Neural cell (in vitro differentiated cells): ENCODE measurements at regions not wholly inside any gene's neighbourhood (a gene's known extent, or its start where the extent isn't known, plus 50 kb on each side); places are given as distances from the start of the nearest gene placed in this dataset.

ENCODE experiments used
- CTCF ChIP-seq: fragments of 450-650 bp; IDR thresholded peaks from 2 replicates; pipeline ENCODE4 v1.5.1; 2014; ENCODE audit warnings: antibody characterized with exemption, mild to moderate bottlenecking, moderate library complexity; ENCODE audit not compliant: poor library complexity, severe bottlenecking
- EP300 ChIP-seq: fragments of 450-650 bp; conservative IDR thresholded peaks from 2 replicates; pipeline ENCODE4 v1.6.1; 2014; ENCODE audit warnings: antibody characterized with exemption, mild to moderate bottlenecking, moderate library complexity; ENCODE audit not compliant: poor library complexity, severe bottlenecking
- EZH2 ChIP-seq: fragments of 200-600, 300-800 bp; shearing (Covaris generic), sonication (generic); IDR thresholded peaks from 2 replicates; pipeline ENCODE4 v1.6.1; 2014; ENCODE audit warnings: antibody characterized with exemption, low read length, borderline replicate concordance, mild to moderate bottlenecking; ENCODE audit not compliant: insufficient read depth, poor library complexity, severe bottlenecking
- POLR2AphosphoS5 ChIP-seq: IDR thresholded peaks from 2 replicates; pipeline ENCODE4 v1.6.1; 2012
- RAD21 ChIP-seq: fragments of 450-650 bp; conservative IDR thresholded peaks from 2 replicates; pipeline ENCODE4 v1.6.1; 2014; ENCODE audit warnings: antibody characterized with exemption, mild to moderate bottlenecking, moderate library complexity
- TAF1 ChIP-seq: IDR thresholded peaks from 2 replicates; pipeline ENCODE4 v1.6.1; 2012; ENCODE audit warnings: low read depth
- TF ChIP-seq, protein P1 (sequence below): IDR thresholded peaks from 2 replicates; pipeline ENCODE4 v1.6.1; 2012; ENCODE audit warnings: borderline replicate concordance

- TF ChIP-seq CTCF (no peak), POLR2AphosphoS5 (no peak), EP300 (no peak), EZH2 (no peak), RAD21 (no peak), TAF1 (no peak)
- TF ChIP-seq, protein P1, sequence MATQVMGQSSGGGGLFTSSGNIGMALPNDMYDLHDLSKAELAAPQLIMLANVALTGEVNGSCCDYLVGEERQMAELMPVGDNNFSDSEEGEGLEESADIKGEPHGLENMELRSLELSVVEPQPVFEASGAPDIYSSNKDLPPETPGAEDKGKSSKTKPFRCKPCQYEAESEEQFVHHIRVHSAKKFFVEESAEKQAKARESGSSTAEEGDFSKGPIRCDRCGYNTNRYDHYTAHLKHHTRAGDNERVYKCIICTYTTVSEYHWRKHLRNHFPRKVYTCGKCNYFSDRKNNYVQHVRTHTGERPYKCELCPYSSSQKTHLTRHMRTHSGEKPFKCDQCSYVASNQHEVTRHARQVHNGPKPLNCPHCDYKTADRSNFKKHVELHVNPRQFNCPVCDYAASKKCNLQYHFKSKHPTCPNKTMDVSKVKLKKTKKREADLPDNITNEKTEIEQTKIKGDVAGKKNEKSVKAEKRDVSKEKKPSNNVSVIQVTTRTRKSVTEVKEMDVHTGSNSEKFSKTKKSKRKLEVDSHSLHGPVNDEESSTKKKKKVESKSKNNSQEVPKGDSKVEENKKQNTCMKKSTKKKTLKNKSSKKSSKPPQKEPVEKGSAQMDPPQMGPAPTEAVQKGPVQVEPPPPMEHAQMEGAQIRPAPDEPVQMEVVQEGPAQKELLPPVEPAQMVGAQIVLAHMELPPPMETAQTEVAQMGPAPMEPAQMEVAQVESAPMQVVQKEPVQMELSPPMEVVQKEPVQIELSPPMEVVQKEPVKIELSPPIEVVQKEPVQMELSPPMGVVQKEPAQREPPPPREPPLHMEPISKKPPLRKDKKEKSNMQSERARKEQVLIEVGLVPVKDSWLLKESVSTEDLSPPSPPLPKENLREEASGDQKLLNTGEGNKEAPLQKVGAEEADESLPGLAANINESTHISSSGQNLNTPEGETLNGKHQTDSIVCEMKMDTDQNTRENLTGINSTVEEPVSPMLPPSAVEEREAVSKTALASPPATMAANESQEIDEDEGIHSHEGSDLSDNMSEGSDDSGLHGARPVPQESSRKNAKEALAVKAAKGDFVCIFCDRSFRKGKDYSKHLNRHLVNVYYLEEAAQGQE: no peak
These were observed 95.4 kb upstream of the SFRP2 start for GRCh38 chr4:153884325-153884724.
